ENCODE measurements at regions not wholly inside any gene's neighbourhood (a gene's known extent, or its start where the extent isn't known, plus 50 kb on each side); places are given as distances from the start of the nearest gene placed in this dataset.

DNA sequence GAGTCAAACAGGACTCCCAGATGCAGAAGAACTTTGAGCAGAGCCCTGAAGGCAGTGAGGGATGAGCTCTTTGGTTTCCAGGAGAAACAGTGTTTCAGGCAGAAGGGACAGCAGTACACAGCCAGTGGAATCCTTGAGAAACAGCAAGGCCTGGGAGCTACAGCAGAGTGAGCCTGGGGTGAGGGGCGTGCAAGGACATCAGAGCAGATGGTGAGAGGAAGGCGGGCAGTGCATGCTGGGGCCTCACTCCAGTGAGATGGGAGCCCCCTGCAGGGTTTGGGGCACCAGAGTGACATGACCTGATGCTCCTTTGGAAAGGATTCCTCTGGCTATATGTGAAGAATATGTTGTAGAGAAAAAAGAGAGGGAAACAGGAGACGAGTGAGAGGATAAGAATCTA, 98.1 kb upstream of the EGFL6 start:
- H3K36me3 ChIP-seq (ENCODE audit: control insufficient read depth, low read length): no peaks in the 10 kb centered on the region
- H3F3A ChIP-seq (ENCODE audit: control insufficient read depth, insufficient read depth): no peaks in the 10 kb centered on the region
- H3K9me3 ChIP-seq (ENCODE audit: control insufficient read depth, insufficient read depth, low read length): no peaks in the 10 kb centered on the region
- H3K4me1 ChIP-seq (ENCODE audit: control insufficient read depth, low read length): peaks cover 28% of the 10 kb centered on the region
- H4K20me1 ChIP-seq (ENCODE audit: control insufficient read depth, insufficient read depth, low read depth, low read length): no peaks in the 10 kb centered on the region
- TF ChIP-seq EZH2phosphoT487 (IDR thresholded peaks at IDR 0.05; ENCODE audit: borderline replicate concordance, low read length): no peak
- TF ChIP-seq, protein P1, sequence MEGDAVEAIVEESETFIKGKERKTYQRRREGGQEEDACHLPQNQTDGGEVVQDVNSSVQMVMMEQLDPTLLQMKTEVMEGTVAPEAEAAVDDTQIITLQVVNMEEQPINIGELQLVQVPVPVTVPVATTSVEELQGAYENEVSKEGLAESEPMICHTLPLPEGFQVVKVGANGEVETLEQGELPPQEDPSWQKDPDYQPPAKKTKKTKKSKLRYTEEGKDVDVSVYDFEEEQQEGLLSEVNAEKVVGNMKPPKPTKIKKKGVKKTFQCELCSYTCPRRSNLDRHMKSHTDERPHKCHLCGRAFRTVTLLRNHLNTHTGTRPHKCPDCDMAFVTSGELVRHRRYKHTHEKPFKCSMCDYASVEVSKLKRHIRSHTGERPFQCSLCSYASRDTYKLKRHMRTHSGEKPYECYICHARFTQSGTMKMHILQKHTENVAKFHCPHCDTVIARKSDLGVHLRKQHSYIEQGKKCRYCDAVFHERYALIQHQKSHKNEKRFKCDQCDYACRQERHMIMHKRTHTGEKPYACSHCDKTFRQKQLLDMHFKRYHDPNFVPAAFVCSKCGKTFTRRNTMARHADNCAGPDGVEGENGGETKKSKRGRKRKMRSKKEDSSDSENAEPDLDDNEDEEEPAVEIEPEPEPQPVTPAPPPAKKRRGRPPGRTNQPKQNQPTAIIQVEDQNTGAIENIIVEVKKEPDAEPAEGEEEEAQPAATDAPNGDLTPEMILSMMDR (IDR thresholded peaks at IDR 0.05; ENCODE audit: low read depth, low read length, poor library complexity, severe bottlenecking): no peak
- no peaks in the 10 kb centered on the region for H3K9me2 ChIP-seq (replicated peaks; ENCODE audit: control insufficient read depth, low read length)
- H3K4me3 ChIP-seq (ENCODE audit: low read length): no peak overlapping the region
- no peaks in the 10 kb centered on the region for H3K27me3 ChIP-seq (ENCODE audit: control insufficient read depth, low read length)
- H3K4me2 ChIP-seq (ENCODE audit: low read length): no peak overlapping the region
- H3K79me2 ChIP-seq (ENCODE audit: control insufficient read depth, low read length): no peaks in the 10 kb centered on the region
- no peak overlapping the region for H3K27ac ChIP-seq (ENCODE audit: low read depth, low read length)

DNA sequence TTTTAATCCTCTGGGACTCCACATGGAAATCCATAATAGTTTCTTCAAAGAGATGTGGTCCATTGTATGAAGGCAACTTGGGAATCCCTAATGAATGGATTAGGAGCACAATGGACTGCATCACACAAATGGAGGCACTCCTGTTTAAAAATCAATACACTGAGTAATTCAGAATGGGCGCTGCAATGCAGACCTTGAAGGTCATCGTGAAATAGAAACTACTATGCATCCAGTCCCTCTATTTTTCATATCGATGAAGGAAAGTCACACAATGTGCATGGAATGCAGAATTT, 98.8 kb upstream of the EGFL6 start:
- no peaks in the 10 kb centered on the region for H3K27me3 ChIP-seq (ENCODE audit: control insufficient read depth, low read length)
- no peaks in the 10 kb centered on the region for H3K9me3 ChIP-seq (ENCODE audit: control insufficient read depth, insufficient read depth, low read length)
- peaks cover 28% of the 10 kb centered on the region for H3K4me1 ChIP-seq (ENCODE audit: control insufficient read depth, low read length)
- no peaks in the 10 kb centered on the region for H4K20me1 ChIP-seq (ENCODE audit: control insufficient read depth, insufficient read depth, low read depth, low read length)
- no peaks in the 10 kb centered on the region for H3K9me2 ChIP-seq (replicated peaks; ENCODE audit: control insufficient read depth, low read length)
- no peaks in the 10 kb centered on the region for H3K36me3 ChIP-seq (ENCODE audit: control insufficient read depth, low read length)
- H3K27ac ChIP-seq (ENCODE audit: low read depth, low read length): no peak overlapping the region
- no peak overlapping the region for H3K4me3 ChIP-seq (ENCODE audit: low read length)
- no peaks in the 10 kb centered on the region for H3K79me2 ChIP-seq (ENCODE audit: control insufficient read depth, low read length)
- no peak overlapping the region for H3K4me2 ChIP-seq (ENCODE audit: low read length)
- TF ChIP-seq EZH2phosphoT487 (IDR thresholded peaks at IDR 0.05; ENCODE audit: borderline replicate concordance, low read length): no peak
- TF ChIP-seq, protein P1 (IDR thresholded peaks at IDR 0.05; ENCODE audit: low read depth, low read length, poor library complexity, severe bottlenecking): no peak
- H3F3A ChIP-seq (ENCODE audit: control insufficient read depth, insufficient read depth): no peaks in the 10 kb centered on the region

DNA sequence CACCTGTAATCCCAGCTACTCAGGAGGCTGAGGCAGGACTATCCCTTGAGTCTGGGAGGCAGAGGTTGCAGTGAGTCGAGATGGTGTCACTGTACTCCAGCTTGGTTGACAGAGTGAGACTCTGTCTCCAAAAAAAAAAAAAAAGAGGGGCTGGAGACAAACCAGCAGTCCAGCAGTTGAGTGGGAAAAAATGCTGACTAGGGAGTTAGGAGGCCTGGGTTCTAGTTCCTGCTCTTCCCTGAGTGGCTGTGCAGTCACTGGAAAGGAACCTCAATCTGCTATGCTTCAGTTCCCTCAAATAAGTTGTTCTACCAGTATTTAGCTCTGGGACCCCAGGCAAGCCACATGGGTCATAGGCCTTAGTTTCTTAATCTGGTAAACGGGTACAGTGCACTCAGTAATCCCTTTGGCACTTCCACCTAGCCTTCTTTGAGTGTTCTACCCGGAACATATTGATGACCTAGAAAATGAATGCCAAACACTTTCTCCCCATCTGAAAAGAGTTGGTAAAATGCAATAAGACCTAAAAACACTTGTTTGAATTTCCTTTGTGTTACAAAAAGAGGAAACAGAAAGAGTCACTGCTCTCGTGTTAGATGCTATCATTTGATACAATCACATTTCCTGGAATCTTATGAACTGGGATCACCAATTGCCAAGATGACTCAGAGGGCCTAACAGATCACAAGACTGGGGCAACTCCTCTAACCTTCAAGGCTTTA, 99.3 kb upstream of the EGFL6 start:
- no peaks in the 10 kb centered on the region for H3K27me3 ChIP-seq (ENCODE audit: control insufficient read depth, low read length)
- H3K4me1 ChIP-seq (ENCODE audit: control insufficient read depth, low read length): peaks cover 28% of the 10 kb centered on the region
- no peaks in the 10 kb centered on the region for H3K9me2 ChIP-seq (replicated peaks; ENCODE audit: control insufficient read depth, low read length)
- TF ChIP-seq EZH2phosphoT487 (IDR thresholded peaks at IDR 0.05; ENCODE audit: borderline replicate concordance, low read length): no peak
- TF ChIP-seq, protein P1 (IDR thresholded peaks at IDR 0.05; ENCODE audit: low read depth, low read length, poor library complexity, severe bottlenecking): no peak
- H3K4me3 ChIP-seq (ENCODE audit: low read length): no peak overlapping the region
- H3K4me2 ChIP-seq (ENCODE audit: low read length): no peak overlapping the region
- H3K36me3 ChIP-seq (ENCODE audit: control insufficient read depth, low read length): no peaks in the 10 kb centered on the region
- H3F3A ChIP-seq (ENCODE audit: control insufficient read depth, insufficient read depth): no peaks in the 10 kb centered on the region
- no peaks in the 10 kb centered on the region for H3K79me2 ChIP-seq (ENCODE audit: control insufficient read depth, low read length)
- H4K20me1 ChIP-seq (ENCODE audit: control insufficient read depth, insufficient read depth, low read depth, low read length): no peaks in the 10 kb centered on the region
- H3K27ac ChIP-seq (ENCODE audit: low read depth, low read length): no peak overlapping the region
- H3K9me3 ChIP-seq (ENCODE audit: control insufficient read depth, insufficient read depth, low read length): no peaks in the 10 kb centered on the region
